ENCODE measurements at regions not wholly inside any gene's neighbourhood (a gene's known extent, or its start where the extent isn't known, plus 50 kb on each side); places are given as distances from the start of the nearest gene placed in this dataset.

DNA sequence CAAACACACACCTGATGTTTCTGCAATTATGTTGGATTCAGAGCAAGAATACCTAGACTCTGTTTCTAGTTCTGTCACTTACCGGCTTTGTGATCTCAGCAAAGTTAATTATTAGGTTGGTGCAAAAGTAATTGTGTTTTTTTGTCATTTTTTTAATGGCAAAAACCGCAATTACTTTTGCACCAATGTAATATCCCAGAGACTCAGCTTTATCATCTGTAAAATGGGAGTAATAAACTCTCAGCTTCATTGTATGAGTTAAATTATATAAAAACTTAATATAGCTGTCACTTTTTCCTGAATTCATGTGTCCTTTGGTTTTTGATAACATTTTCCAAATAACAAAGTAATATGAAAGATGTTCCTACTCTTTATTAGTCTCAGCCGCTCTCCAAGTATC lies 251.7 kb downstream of the TRIB2 start:
- H2BK15ac ChIP-seq (ENCODE audit: low read depth, low read length) = no peak overlapping the region
- H3K23ac ChIP-seq (ENCODE audit: insufficient read length, low read depth, low read length) = no peak overlapping the region
- no peak overlapping the region for H3K4ac ChIP-seq (ENCODE audit: low read depth, low read length)
- no peak overlapping the region for H3K27ac ChIP-seq (ENCODE audit: insufficient read length, low read depth, low read length)
- no peak for DNase-seq
- no peaks in the 10 kb centered on the region for H3K79me1 ChIP-seq (ENCODE audit: insufficient read depth, low read depth, low read length, poor library complexity, severe bottlenecking)
- no peaks in the 10 kb centered on the region for H3K9me3 ChIP-seq (ENCODE audit: control insufficient read depth, low read depth, low read length)
- H2BK5ac ChIP-seq (ENCODE audit: insufficient read length, low read length) = no peak overlapping the region
- H3K56ac ChIP-seq (ENCODE audit: insufficient read length, low read depth, low read length) = no peak overlapping the region
- H3K36me3 Mint-ChIP-seq (ENCODE audit: insufficient read depth in 1 of 3, low read depth in 3 of 3) = peaks cover 3 to 7% (median 4%) of the 10 kb centered on the region in 3 experiments; a peak in 3 of 7 replicates
- H2BK20ac ChIP-seq (ENCODE audit: low read depth, low read length, poor library complexity, severe bottlenecking) = no peak overlapping the region
- no peaks in the 10 kb centered on the region for H4K20me1 ChIP-seq (ENCODE audit: control insufficient read depth, insufficient read depth, insufficient read length)
- TF ChIP-seq CTCF (conservative IDR thresholded peaks at IDR 0.05) = no peak
- no peaks in the 10 kb centered on the region; a peak in 1 of 4 replicates for H3K4me1 Mint-ChIP-seq
- WGBS (ENCODE audit: extremely low coverage, insufficient read length, low lambda C conversion rate) = no CpG with 5 or more reads among the region's 3 CpGs
- no peak overlapping the region for H3K4me2 ChIP-seq (ENCODE audit: insufficient read depth, insufficient read length, low read length)
- H3K18ac ChIP-seq (ENCODE audit: insufficient read length, low read depth, low read length) = no peak overlapping the region
- no peaks in the 10 kb centered on the region for H3K4me1 ChIP-seq (ENCODE audit: insufficient read depth, low read length)
- no peak overlapping the region for H4K5ac ChIP-seq (ENCODE audit: insufficient read length, low read depth, low read length)
- H3K9ac ChIP-seq (ENCODE audit: extremely low read depth, insufficient read length, low read length) = no peak overlapping the region
- no peak overlapping the region for H2AFZ ChIP-seq (ENCODE audit: low read length)
- H2BK12ac ChIP-seq (ENCODE audit: insufficient read length, low read depth, low read length) = no peak overlapping the region
- H3T11ph ChIP-seq (ENCODE audit: low read length) = no peak overlapping the region
- no peak overlapping the region for H3K4me3 Mint-ChIP-seq
- H3K9me3 Mint-ChIP-seq = peaks cover 5 to 9% of the 10 kb centered on the region in 2 experiments; a peak in 4 of 5 replicates
- no peaks in the 10 kb centered on the region for H3K27me3 ChIP-seq (ENCODE audit: insufficient read depth, low read length)
- H3K27me3 Mint-ChIP-seq (ENCODE audit: low read depth) = no peaks in the 10 kb centered on the region
- H3K23me2 ChIP-seq (ENCODE audit: insufficient read length, low read depth, low read length, poor library complexity, severe bottlenecking) = no peaks in the 10 kb centered on the region
- no peak overlapping the region for H2BK120ac ChIP-seq (ENCODE audit: low read depth, low read length, poor library complexity, severe bottlenecking)
- H3K79me2 ChIP-seq (ENCODE audit: insufficient read depth, low read length) = no peaks in the 10 kb centered on the region
- no peak overlapping the region for H4K8ac ChIP-seq (replicated peaks; ENCODE audit: insufficient read length, low read depth, low read length)
- H4K91ac ChIP-seq (ENCODE audit: insufficient read length, low read depth, low read length) = no peak overlapping the region
- no peak overlapping the region for H3K14ac ChIP-seq (ENCODE audit: insufficient read depth, low read length)
- H2AK5ac ChIP-seq (ENCODE audit: insufficient read length, low read length) = no peak overlapping the region
- no peak overlapping the region for H3K27ac Mint-ChIP-seq
